ENCODE measurements at regions not wholly inside any gene's neighbourhood (a gene's known extent, or its start where the extent isn't known, plus 50 kb on each side); places are given as distances from the start of the nearest gene placed in this dataset.
A peak's percentile ranks its signal among the peaks of the same experiment; 100 is the strongest.
"Not testable (repeated sequence)": the region's sequence is repeated elsewhere in the genome, so short reads cannot be mapped to it uniquely, and the experiment has no call there.

DNA sequence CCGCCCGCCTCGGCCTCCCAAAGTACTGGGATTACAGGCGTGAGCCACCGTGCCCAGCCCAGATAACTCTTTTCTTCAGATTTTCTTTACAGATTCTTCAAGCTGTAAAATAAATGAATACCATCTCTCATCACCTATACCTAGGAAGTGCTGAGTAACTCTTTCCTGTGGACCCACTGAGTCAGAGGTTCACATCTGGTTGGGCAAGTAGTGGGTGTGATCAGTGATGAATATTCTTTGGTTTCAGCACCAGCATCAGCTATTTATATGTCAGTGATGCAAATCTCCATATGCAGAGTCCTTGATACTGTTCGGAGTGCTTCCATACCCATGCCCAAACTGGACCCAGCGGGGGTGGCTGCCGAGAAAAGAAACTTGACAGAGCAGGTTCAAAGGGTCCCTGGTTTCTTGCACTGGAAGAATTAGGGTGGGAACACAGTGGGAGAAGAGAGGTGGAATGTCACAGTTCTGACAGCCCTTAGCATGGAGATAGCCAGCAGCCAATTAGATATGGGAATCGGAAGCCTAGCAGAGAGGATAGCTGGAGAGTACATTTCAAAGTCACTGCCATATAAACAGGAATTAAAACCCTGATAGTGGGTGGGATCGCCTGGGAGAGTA is 64.9 kb upstream of the DDR1 start:
- Histone ChIP-seq H3K9me3 (no peaks in the 10 kb centered on the region), H3K4me3 (no peak overlapping the region), H3K27me3 (ENCODE audit: low read depth) (no peaks in the 10 kb centered on the region), H3K36me3 (no peaks in the 10 kb centered on the region), H3K27ac (no peak overlapping the region), H3K4me1 (peaks cover 36% of the 10 kb centered on the region)
- TF ChIP-seq, protein P1, sequence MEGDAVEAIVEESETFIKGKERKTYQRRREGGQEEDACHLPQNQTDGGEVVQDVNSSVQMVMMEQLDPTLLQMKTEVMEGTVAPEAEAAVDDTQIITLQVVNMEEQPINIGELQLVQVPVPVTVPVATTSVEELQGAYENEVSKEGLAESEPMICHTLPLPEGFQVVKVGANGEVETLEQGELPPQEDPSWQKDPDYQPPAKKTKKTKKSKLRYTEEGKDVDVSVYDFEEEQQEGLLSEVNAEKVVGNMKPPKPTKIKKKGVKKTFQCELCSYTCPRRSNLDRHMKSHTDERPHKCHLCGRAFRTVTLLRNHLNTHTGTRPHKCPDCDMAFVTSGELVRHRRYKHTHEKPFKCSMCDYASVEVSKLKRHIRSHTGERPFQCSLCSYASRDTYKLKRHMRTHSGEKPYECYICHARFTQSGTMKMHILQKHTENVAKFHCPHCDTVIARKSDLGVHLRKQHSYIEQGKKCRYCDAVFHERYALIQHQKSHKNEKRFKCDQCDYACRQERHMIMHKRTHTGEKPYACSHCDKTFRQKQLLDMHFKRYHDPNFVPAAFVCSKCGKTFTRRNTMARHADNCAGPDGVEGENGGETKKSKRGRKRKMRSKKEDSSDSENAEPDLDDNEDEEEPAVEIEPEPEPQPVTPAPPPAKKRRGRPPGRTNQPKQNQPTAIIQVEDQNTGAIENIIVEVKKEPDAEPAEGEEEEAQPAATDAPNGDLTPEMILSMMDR (IDR thresholded peaks at IDR 0.05), result no peak
- intact Hi-C loops (cut with DNase I), result no loop called here
- ATAC-seq, result no peak
- DNase-seq, result no peak

DNA sequence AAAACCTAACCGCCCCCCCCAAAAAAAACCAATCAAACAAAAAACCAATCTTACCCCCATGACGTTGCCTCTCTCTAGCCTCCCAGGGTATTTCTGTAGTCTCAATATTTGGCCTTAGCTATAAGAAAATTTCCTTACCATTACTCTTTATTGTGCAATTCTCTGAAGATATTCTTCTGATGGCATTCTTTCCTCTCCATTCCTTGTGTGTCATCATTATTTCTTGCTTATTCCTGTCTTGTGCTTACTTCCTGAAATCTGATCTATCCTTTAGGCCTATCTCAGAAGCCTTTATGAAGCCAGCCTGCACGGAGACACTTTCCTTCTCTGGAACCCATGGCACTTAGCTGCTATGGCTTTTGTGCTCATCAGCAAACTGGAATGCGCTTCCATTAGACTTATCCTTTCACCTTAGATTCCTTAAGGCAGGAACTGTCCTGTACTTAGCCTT is 65.9 kb upstream of the DDR1 start:
- H3K4me3 ChIP-seq, result no peak overlapping the region
- ATAC-seq (no peak), DNase-seq (no peak)
- H3K4me1 ChIP-seq, result peaks cover 45% of the 10 kb centered on the region
- peak overlapping the region; percentile 20 for H3K27ac ChIP-seq
- TF ChIP-seq, protein P1 (IDR thresholded peaks at IDR 0.05), result no peak
- no peaks in the 10 kb centered on the region for H3K9me3 ChIP-seq
- intact Hi-C loops (cut with DNase I), result no loop called here
- no peaks in the 10 kb centered on the region for H3K36me3 ChIP-seq
- H3K27me3 ChIP-seq (ENCODE audit: low read depth), result no peaks in the 10 kb centered on the region

DNA sequence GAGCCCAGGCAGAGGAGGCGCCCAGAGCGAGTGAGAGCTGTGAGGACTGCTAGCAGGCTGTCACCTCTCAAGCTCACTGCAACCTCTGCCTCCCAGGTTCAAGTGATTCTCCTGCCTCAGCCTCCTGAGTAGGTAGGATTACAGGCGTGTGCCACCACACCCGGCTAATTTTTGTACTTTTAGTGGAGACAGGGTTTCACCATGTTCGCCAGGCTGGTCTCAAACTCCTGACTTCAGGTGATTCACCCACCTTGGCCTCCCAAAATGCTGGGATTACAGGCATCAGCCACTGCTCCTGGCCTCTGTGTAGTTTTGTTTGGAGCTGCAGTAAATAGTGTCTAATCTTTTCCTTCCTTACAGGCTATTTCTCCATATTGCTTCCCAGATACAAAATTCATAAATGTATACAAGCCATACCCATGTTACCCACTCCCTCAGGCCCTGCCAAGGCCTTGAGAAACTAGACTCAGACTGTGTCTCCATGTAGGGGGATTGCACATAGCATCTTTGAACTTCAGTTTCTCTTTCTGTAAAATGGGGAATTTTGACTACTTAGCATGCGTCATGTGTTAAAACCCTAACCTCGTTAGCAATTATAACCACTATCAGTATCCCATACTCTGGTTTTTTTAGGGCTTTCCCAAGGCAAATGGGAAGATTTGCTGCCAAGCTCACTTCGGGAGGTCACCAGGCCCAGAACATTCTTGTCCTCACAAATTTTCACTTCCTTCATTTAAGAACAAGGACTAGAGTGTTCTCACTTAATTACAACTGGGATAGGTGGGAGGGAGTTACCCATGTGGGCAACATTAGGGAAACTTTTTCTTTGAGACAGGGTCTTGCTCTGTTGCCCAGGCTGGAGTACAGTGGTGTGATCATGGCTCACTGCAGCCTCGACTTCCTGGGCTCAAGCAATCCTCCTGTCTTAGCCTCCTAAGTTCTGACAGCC is 67.3 kb upstream of the DDR1 start:
- peaks cover 39% of the 10 kb centered on the region for H3K4me1 ChIP-seq
- TF ChIP-seq, protein P1 (IDR thresholded peaks at IDR 0.05), result no peak
- H3K4me3 ChIP-seq, result no peak overlapping the region
- ATAC-seq (no peak), DNase-seq (no peak)
- no peak overlapping the region for H3K27ac ChIP-seq
- no peaks in the 10 kb centered on the region for H3K9me3 ChIP-seq
- intact Hi-C loops (cut with DNase I), result no loop called here
- no peaks in the 10 kb centered on the region for H3K27me3 ChIP-seq (ENCODE audit: low read depth)
- no peaks in the 10 kb centered on the region for H3K36me3 ChIP-seq

DNA sequence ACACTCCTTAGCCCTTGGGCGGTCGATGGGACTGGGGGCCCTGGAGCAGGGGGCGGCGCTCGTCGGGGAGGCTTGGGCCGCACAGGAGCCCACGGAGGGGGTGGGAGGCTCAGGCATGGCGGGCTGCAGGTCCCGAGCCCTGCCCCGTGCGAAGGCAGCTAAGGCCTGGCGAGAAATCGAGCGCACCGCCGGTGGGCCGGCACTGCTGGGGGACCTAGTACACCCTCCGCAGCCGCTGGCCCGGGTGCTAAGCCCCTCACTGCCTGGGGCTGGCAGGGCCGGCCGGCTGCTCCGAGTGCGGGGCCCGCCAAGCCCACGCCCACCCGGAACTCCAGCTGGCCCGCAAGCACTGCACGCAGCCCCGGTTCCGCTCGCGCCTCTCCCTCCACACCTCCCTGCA is 68.0 kb upstream of the DDR1 start:
- DNase-seq; intact Hi-C loops (cut with DNase I); H3K27ac ChIP-seq: not testable (repeated sequence)

DNA sequence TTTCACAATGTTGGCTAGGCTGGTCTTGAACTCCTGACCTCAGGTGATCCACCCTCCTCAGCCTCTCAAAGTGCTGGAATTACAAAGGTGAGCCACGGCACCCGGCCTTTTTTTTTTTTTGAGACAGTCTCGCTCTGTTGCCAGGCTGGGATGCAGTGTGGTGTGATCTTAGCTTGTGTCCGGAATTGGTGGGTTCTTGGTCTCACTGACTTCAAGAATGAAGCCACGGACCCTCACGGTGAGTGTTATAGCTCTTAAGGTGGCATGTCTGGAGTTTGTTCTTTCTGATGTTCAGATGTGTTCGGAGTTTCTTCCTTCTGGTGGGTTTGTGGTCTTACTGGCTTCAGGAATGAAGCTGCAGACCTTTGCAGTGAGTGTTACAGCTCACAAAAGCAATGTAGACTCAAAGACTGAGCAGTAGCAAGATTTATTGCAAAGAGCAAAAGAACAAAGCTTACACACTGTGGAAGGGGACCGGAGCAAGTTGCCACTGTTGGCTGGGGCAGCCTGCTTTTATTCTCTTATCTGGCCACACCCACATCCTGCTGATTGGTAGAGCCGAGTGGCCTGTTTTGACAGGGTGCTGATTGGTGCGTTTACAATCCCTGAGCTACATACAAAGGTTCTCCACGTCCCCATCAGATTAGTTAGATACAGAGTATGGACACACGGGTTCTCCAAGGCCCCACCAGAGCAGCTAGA is 69.1 kb upstream of the DDR1 start:
- H3K9me3 ChIP-seq; H3K27ac ChIP-seq; H3K4me3 ChIP-seq; DNase-seq; H3K36me3 ChIP-seq; ATAC-seq; H3K27me3 ChIP-seq (ENCODE audit: low read depth); intact Hi-C loops (cut with DNase I): not testable (repeated sequence)
- H3K4me1 ChIP-seq, result peaks cover 28% of the 10 kb centered on the region

More for the DNA sequence above, 68.0 kb upstream of the DDR1 start:
- not testable (repeated sequence) for ATAC-seq; H3K4me3 ChIP-seq; H3K9me3 ChIP-seq; H3K36me3 ChIP-seq; H3K27me3 ChIP-seq (ENCODE audit: low read depth)
- peaks cover 33% of the 10 kb centered on the region for H3K4me1 ChIP-seq

DNA sequence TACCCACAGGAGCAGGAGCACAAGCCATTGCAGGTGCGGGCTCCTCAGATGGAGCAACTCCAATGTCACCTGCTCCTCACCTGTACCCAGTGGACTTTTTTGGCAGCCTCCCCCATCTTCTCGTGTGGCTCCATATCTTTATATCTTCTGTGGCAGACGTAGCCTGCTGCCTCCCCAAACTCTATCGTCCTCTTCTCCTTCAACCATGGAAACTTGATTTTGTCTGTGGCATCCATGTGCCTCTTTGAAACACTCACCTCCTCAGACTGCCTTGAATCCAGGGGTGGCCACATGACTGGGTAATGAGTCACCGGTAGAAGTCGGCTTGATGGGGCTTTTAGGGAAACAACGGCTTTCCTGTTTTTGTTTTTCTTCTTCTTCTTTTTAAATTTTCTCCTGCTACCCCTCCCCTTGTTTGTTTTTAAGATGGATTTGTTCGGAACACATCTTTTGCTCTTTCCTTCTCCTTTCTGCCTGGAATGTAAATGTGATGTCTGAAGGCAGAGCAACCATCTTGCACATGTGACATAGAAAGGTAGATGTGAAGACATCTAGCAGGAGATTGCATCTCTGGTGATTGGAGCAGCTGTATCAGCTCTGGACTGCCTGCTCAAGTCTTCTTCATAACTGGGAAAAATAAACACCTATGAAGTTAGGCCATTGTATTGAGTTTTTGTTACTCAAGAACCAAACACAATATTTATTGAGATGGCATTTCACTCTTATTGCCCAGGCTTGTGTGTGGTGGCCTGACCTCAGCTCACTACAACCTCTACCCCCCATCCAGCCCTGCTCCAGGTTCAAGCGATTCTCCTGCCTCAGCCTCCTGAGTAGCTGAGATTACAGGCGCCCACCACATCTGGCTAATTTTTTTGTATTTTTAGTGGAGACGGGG is 69.9 kb upstream of the DDR1 start:
- no peaks in the 10 kb centered on the region for H3K27me3 ChIP-seq (ENCODE audit: low read depth)
- ATAC-seq (peak; percentile 56 to 81), DNase-seq (no peak)
- H3K4me3 ChIP-seq, result no peak overlapping the region
- no peak overlapping the region for H3K27ac ChIP-seq
- H3K36me3 ChIP-seq, result no peaks in the 10 kb centered on the region
- H3K9me3 ChIP-seq, result no peaks in the 10 kb centered on the region
- intact Hi-C loops (cut with DNase I), result no loop called here
- peaks cover 24% of the 10 kb centered on the region for H3K4me1 ChIP-seq
- TF ChIP-seq, protein P1 (IDR thresholded peaks at IDR 0.05), result no peak
